CD4-positive, alpha-beta T cell treated with Interleukin-10 for 1 hour (primary cell): ENCODE measurements at regions not wholly inside any gene's neighbourhood (a gene's known extent, or its start where the extent isn't known, plus 50 kb on each side); places are given as distances from the start of the nearest gene placed in this dataset.

Experiments used
- DNase-seq: peaks from one replicate; pipeline ENCODE4 v3.0.0-alpha.2; 2020

- no peak for DNase-seq
Observed at GRCh38 chr19:46911456-46911855, 50.7 kb downstream of the ARHGAP35 start.

GRCh38 chr19:46913198-46913851 lies 52.5 kb downstream of the ARHGAP35 start:
- no peak for DNase-seq

DNA sequence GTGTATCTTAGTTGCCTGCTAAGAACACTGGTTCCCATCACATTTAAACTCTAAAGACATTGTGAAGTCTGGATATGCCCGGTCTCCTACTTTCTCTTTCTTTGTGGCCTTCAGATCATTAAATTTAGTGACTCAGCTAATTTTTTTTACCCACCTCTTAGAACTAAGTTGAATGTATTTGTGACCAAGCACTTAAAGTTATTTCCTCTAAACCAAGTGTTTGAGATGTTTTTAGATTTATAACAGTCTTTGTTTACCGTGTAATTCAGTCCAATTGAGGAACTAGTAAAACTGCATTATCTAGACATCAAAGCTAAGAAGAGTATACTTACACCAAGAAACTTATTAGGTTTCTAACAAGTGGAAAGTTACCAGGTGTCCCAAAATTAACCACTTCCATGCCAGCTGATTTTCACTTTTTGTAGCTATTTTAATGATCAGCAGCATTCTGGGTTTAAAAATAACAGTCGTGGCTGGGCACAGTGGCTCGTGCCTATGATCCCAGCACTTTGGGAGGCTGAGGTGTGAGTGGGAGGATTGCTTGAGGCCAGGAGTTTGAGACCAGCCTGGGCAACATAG lies 53.1 kb downstream of the ARHGAP35 start:
- peak; percentile 10 for DNase-seq

DNA sequence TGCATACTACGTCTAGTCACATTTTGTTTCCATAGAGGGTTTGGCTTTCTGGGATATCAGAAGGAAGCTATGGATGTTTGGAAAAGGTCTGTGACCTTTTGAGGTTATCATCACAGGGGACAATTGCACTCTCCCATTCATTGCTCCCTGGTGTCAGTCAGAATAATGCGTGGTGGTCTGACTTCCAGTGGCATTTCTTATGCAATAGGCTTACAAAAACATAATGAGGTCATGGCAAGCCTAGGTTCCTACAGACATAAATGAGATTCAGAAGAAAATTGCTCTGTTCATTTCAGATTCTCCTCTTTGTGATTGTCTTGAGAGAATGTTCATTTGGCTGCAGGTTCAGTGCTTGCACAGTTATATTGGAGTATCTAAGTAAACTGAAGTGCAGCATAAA lies 54.6 kb downstream of the ARHGAP35 start:
- DNase-seq = no peak

- DNase-seq = no peak
Observed at GRCh38 chr19:46917002-46917401, 56.2 kb downstream of the ARHGAP35 start.

- no peak for DNase-seq
Observed at GRCh38 chr19:46919324-46919723, 58.5 kb downstream of the ARHGAP35 start.

DNA sequence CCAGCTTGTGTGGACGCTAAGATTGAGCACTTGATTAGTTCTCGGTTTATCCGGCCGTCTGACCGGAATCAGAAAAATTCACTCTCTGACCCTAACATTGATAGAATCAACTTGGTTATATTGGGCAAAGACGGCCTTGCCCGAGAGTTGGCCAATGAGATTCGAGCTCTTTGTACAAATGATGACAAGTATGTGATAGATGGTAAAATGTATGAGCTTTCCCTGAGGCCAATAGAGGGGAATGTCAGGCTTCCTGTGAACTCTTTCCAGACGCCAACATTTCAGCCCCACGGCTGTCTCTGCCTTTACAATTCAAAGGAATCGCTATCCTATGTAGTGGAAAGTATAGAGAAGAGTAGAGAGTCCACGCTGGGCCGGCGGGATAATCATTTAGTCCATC lies 59.6 kb downstream of the ARHGAP35 start:
- no peak for DNase-seq

GRCh38 chr19:46921071-46921470 lies 60.3 kb downstream of the ARHGAP35 start:
- DNase-seq = no peak

DNA sequence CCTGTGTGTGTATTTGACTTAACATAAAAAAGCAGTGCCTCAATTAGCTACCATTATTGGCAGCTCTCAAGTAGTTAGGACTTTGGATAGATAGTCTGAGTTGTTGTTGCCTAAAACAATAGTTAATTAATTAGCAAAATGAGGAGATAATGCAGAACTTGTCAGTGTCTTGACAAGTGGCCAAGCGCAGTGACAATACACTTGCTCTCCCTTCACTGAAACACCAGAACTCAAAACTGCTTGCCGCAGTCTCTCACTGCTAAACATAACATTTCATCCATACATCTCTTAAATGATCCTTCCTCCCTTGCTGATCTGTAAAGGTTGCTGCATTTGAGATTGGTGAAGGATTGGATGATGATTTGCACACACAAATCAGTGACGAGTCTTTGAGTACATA lies 61.7 kb downstream of the ARHGAP35 start:
- DNase-seq = no peak

- DNase-seq = peak; percentile 35
Observed at GRCh38 chr19:46924874-46925547, 64.2 kb downstream of the ARHGAP35 start.

DNA sequence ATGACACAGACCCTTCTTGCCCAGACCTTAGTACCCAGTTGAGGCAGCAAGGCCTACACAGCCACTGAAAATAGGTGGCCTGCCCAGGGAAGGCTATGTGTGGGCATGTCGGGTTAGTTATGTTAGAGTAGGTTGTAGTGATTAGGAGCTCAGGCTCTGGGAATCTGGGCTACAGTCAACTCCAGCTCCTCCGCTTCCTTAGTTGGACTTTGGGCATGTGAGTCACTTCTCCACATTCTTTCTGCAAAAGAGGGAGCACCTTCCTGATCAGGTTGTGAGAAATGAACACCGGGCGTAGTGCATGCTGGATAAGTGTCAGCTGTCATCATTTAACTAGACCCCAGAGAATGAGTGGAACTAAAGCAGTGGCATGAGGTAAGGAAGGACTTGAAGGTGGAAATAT lies 64.8 kb downstream of the ARHGAP35 start:
- DNase-seq = no peak

DNA sequence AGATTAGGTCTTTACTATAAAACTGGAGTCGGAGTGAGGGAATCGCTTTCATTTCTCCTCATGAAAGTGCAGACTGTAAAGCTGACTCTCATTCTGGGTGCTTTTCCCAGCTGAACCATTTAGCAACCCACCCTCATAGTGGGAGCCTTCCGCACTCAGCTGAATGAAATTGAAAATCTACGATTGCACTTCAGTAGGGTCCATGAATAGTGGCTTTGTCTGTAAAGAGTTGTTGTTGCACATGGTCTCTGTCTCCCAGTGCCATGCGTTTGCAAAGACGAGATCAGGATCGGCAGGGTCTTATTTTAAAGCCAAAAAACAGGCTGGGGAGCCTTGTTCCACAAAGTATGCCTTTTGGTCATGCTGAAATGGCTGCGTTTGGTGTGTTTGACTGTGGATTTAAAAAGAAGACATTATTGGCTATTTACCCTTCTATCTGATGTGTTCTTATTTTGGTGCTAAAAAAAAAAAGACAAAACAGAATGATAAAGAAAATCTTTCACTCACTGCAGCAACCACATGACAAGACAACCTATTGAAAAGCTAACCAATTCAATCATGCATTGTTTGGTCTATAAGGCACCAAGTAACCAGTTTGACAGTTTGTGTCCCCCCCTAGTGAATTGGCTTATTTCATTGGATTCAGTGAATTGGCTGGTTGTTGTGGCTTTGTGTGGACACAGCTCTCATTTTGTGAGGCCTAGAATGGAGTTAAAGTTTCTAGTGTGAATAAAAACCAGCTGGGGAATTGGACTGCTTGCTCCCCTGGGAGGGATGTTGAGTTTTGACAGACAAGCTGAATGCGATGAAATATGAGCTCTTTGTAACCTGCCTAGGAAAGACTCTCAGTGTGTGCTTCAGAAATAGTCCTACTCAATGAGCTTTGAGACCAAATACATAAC lies 65.6 kb downstream of the ARHGAP35 start:
- DNase-seq = no peak

DNA sequence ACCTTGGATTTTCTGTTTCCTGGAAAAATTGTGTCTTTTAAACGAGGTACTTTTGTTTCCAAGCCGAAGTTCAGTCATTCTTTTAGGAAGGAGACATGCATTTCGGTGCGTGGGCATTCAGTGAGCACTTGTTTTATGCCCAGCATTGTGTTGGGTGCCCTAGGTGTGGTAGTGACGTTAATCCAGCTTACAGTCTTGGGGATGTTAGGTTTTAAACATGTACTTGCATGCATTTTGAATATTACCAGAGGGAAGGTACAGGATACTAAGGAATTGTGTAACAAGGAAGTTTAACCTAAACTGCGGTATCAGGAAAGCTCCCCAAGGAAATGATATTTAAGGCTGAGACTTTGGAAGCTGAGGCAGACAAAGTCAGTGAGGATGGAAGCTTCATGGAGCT lies 66.3 kb downstream of the ARHGAP35 start:
- DNase-seq = no peak

DNA sequence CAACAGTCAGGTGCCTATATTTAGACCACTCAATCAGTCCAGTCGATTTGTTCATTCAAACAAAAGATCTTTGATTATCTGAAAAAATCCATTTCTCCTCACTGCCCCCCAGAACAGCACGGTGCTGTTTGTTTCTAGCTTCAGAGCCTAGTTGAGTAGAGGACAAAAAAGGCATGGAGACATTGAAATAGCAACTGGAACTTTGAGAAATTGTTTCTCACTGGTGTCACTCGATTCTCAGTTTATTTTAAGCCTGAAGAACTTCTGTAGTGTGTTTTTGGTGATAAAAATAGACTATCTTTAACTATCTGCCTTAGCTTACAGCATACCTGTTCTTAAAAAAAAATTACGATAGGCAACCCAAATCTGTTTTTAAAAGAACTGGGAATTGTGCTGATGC lies 67.1 kb downstream of the ARHGAP35 start:
- DNase-seq = no peak

GRCh38 chr19:46928951-46929350 lies 68.2 kb downstream of the ARHGAP35 start:
- no peak for DNase-seq

GRCh38 chr19:46931202-46931601 lies 70.4 kb downstream of the ARHGAP35 start:
- no peak for DNase-seq

DNA sequence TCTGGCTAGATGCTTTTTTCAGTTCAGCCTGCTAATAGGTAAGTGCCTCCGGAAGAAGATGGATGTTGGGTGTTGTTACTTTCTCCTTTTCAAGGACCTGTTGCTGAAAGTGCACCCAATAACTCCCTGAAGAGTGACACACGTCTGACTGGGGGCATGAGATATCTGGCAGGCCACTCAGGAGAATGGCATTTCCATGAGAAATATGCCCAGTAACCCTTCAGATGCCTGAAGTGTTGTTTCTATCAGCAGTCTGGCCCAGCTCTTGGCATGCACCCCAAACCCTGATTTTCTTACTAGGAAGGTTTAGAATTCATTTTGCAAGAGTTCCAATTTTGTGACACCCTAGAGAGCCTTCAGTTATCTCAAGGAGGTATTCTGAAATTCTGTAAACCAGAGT lies 71.5 kb downstream of the ARHGAP35 start:
- DNase-seq = no peak

- DNase-seq = peak; percentile 39
Observed at GRCh38 chr19:46935066-46935663, 74.4 kb downstream of the ARHGAP35 start.

DNA sequence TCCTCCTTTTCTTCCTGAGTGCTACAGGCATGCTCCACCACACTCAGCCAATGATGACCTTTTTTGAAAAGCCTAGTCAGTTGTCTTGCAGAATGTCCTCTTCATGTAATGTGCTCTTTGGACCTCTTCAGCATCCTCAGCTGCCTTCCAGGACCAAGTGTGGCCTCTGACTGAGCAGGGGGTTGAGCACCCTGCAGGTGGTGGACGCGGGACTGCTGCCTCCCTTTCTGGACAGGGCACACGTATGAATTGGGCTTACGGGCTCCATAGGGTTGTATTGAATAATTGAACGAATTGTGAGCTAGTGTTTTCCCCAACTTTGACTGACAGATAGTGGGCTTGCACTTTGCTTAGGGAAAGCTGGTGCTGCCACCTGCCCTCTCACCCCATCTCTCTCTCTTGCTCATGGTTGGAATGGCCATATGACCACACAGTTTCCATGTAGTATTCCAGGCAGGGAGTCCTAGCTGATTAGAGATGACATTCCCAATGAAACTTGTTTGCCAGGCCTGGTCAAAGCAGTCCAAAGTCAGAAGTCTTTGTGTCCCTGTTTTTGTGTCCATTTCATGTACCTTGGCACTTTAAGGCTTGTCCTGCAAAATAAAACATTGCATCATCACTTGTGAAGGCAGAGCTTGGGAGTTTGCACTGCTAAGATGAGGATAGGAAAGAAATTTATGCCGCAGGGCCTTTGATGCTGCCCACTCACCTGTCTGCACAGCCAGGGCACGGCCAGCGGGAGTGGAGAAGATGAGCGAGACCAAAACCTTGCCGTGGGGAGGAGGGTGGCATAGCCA lies 76.3 kb upstream of the NPAS1 start:
- no peak for DNase-seq

DNA sequence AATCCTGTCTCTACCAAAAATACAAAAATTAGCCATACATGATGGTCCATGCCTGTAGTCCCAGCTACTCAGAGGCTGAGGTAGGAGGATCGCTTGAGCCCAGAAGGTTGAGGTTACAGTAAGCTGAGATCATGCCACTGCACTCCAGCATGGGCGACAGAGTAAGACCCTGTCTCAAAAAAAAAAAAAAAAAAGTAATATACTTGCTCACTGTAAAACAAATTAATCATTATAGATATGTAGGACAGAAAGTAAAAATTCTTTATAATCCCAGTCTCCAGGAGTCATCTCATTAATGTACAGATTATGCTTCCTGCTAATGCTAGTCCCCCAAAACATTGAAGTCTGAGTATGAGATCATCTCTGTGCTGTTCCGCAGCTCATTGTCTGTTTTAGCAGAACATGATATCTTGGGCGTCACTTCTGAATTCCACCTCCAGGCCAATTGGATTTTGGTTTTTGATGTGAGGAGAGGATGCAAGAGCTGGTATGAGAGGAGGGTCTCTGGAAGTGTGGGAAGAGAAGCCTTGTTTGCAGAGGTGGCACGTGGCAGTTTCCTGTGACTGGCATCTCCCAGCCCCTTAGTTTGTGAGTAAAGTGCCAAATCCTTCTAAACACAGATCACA lies 75.4 kb upstream of the NPAS1 start:
- DNase-seq = no peak

- no peak for DNase-seq
Observed at GRCh38 chr19:46944918-46945628, 74.6 kb upstream of the NPAS1 start.
